ENCODE measurements at regions not wholly inside any gene's neighbourhood (a gene's known extent, or its start where the extent isn't known, plus 50 kb on each side); places are given as distances from the start of the nearest gene placed in this dataset.

GRCh38 chr10:107561136-107561650 is 396.7 kb upstream of the SORCS1 start:
- POLR2A ChIA-PET = no interaction called here
- no peaks in the 10 kb centered on the region; the same call in 1 of the 2 replicates for H3K4me1 ChIP-seq (ENCODE audit: control insufficient read depth, insufficient read depth, low read length)
- H3K36me3 ChIP-seq (ENCODE audit: control insufficient read depth in 2 of 2, insufficient read depth in 1 of 2, low read length in 2 of 2) = no peaks in the 10 kb centered on the region
- H3K9me3 ChIP-seq (ENCODE audit: control insufficient read depth, insufficient read depth, low read depth, low read length) = no peaks in the 10 kb centered on the region
- H3K4me3 ChIP-seq (ENCODE audit: low read depth, low read length) = no peak overlapping the region
- CTCF ChIA-PET = no interaction called here
- TF ChIP-seq KLF10 (tag by site-specific recombination; IDR thresholded peaks at IDR 0.05) = no peak
- TF ChIP-seq ZSCAN16 (tag by site-specific recombination; IDR thresholded peaks at IDR 0.05) = no peak
- H3K27ac ChIP-seq (ENCODE audit: extremely low read depth, low read depth, low read length) = no peak overlapping the region

GRCh38 chr10:107557916-107558315 is 393.4 kb upstream of the SORCS1 start:
- no peaks in the 10 kb centered on the region for H3K9me3 ChIP-seq (ENCODE audit: control insufficient read depth, insufficient read depth, low read depth, low read length)
- H3K4me3 ChIP-seq (ENCODE audit: low read depth, low read length) = no peak overlapping the region
- ChIA-PET POLR2A (no interaction called here), CTCF (no interaction called here)
- no peak overlapping the region for H3K27ac ChIP-seq (ENCODE audit: extremely low read depth, low read depth, low read length)
- no peak for TF ChIP-seq KLF10 (tag by site-specific recombination; IDR thresholded peaks at IDR 0.05)
- no peak for TF ChIP-seq ZNF24 (tag by site-specific recombination; IDR thresholded peaks at IDR 0.05)
- no peak for TF ChIP-seq ZNF341 (tag by site-specific recombination; IDR thresholded peaks at IDR 0.05; ENCODE audit: low read depth)
- TF ChIP-seq ZNF777 (tag by site-specific recombination; IDR thresholded peaks at IDR 0.05; ENCODE audit: borderline replicate concordance) = no peak
- no peak for TF ChIP-seq MZF1 (tag by site-specific recombination; IDR thresholded peaks at IDR 0.05; ENCODE audit: borderline replicate concordance)
- TF ChIP-seq ZNF394 (tag by site-specific recombination; IDR thresholded peaks at IDR 0.05; ENCODE audit: borderline replicate concordance) = no peak
- TF ChIP-seq ZNF670 (tag by site-specific recombination; IDR thresholded peaks at IDR 0.05; ENCODE audit: low read depth) = no peak
- TF ChIP-seq ZBTB48 (tag by site-specific recombination; IDR thresholded peaks at IDR 0.05) = no peak
- TF ChIP-seq SALL2 (tag by site-specific recombination; IDR thresholded peaks at IDR 0.05; ENCODE audit: borderline replicate concordance) = no peak
- H3K4me1 ChIP-seq (ENCODE audit: control insufficient read depth, insufficient read depth, low read length) = no peaks in the 10 kb centered on the region
- no peaks in the 10 kb centered on the region for H3K36me3 ChIP-seq (ENCODE audit: control insufficient read depth in 2 of 2, insufficient read depth in 1 of 2, low read length in 2 of 2)

GRCh38 chr10:107554333-107554732 is 389.8 kb upstream of the SORCS1 start:
- H3K4me3 ChIP-seq (ENCODE audit: low read depth, low read length) = no peak overlapping the region
- H3K4me1 ChIP-seq (ENCODE audit: control insufficient read depth, insufficient read depth, low read length) = no peaks in the 10 kb centered on the region
- TF ChIP-seq ZNF274 (IDR thresholded peaks at IDR 0.05; ENCODE audit: low read length) (no peak), ZNF274 (tag by site-specific recombination; IDR thresholded peaks at IDR 0.05; ENCODE audit: borderline replicate concordance) (no peak), ZNF19 (tag by site-specific recombination; IDR thresholded peaks at IDR 0.05; ENCODE audit: low read depth) (no peak), ZFHX2 (tag by site-specific recombination; conservative IDR thresholded peaks at IDR 0.05) (no peak), ZNF202 (tag by site-specific recombination; IDR thresholded peaks at IDR 0.05; ENCODE audit: borderline replicate concordance) (no peak), ZNF175 (tag by site-specific recombination; IDR thresholded peaks at IDR 0.05) (no peak), ZNF23 (tag by site-specific recombination; IDR thresholded peaks at IDR 0.05; ENCODE audit: borderline replicate concordance) (no peak), ZFP41 (tag by site-specific recombination; IDR thresholded peaks at IDR 0.05; ENCODE audit: borderline replicate concordance) (no peak), ZNF140 (tag by site-specific recombination; IDR thresholded peaks at IDR 0.05) (no peak), ZNF791 (tag by site-specific recombination; IDR thresholded peaks at IDR 0.05) (no peak), ZNF600 (tag by site-specific recombination; IDR thresholded peaks at IDR 0.05) (no peak), ZFP37 (tag by site-specific recombination; IDR thresholded peaks at IDR 0.05) (no peak), ELK4 (IDR thresholded peaks at IDR 0.05; ENCODE audit: borderline replicate concordance, low read depth, low read length) (no peak), ZNF501 (tag by site-specific recombination; IDR thresholded peaks at IDR 0.05) (no peak), ZNF37A (tag by site-specific recombination; IDR thresholded peaks at IDR 0.05) (no peak)
- ChIA-PET POLR2A (no interaction called here), CTCF (no interaction called here)
- H3K27ac ChIP-seq (ENCODE audit: extremely low read depth, low read depth, low read length) = no peak overlapping the region
- H3K9me3 ChIP-seq (ENCODE audit: control insufficient read depth, insufficient read depth, low read depth, low read length) = no peaks in the 10 kb centered on the region
- no peaks in the 10 kb centered on the region for H3K36me3 ChIP-seq (ENCODE audit: control insufficient read depth in 2 of 2, insufficient read depth in 1 of 2, low read length in 2 of 2)
